Choroid plexus epithelial cell (primary cell): ENCODE measurements at regions not wholly inside any gene's neighbourhood (a gene's known extent, or its start where the extent isn't known, plus 50 kb on each side); places are given as distances from the start of the nearest gene placed in this dataset.

Source experiments
- DNase-seq: peaks from one replicate; pipeline ENCODE4 v3.0.0-alpha.2; 2010; ENCODE audit warnings: low read depth
- H3K4me3 ChIP-seq: 2 replicates; pipeline ENCODE4 v1.5.1; 2011; ENCODE audit warnings: low read depth, mild to moderate bottlenecking, control low read depth, low read length, moderate library complexity
- TF ChIP-seq, protein P1 (sequence below): conservative IDR thresholded peaks from 2 replicates; pipeline ENCODE4 v1.5.1; 2011; ENCODE audit warnings: low read depth, mild to moderate bottlenecking, control low read depth, inconsistent platforms, low read length, moderate library complexity

DNA sequence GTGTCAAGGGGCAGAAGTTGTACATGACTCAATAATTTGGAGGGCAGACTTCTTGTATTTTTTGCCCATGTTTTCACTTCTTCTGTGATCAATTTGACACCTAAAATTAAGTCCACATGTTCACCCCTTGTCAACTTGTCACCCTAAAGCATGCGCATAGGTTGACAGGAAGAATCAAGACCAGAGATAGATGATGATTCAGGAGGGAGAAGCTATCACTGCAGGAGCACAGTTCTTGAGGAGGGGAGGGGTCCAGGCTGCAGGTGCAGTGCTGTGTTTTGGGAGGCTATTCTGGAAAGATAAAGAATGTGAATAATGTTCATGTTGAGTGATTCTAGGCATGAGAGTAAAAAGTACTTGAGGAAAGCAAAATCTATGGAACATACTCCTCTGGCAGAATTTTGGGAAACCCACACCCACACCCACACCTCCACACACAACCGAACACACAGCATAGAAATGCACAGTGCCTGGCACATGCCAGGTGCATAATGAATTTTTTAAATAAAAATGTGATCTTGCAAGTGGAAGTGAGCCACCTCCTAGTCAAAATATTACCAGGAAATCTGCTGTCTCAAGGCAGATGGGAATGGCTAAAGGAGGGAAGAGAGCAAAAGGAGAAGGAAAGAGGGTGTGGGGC, 249.2 kb upstream of the MEX3C start:
- DNase-seq = no peak
- TF ChIP-seq, protein P1, sequence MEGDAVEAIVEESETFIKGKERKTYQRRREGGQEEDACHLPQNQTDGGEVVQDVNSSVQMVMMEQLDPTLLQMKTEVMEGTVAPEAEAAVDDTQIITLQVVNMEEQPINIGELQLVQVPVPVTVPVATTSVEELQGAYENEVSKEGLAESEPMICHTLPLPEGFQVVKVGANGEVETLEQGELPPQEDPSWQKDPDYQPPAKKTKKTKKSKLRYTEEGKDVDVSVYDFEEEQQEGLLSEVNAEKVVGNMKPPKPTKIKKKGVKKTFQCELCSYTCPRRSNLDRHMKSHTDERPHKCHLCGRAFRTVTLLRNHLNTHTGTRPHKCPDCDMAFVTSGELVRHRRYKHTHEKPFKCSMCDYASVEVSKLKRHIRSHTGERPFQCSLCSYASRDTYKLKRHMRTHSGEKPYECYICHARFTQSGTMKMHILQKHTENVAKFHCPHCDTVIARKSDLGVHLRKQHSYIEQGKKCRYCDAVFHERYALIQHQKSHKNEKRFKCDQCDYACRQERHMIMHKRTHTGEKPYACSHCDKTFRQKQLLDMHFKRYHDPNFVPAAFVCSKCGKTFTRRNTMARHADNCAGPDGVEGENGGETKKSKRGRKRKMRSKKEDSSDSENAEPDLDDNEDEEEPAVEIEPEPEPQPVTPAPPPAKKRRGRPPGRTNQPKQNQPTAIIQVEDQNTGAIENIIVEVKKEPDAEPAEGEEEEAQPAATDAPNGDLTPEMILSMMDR = no peak

DNA sequence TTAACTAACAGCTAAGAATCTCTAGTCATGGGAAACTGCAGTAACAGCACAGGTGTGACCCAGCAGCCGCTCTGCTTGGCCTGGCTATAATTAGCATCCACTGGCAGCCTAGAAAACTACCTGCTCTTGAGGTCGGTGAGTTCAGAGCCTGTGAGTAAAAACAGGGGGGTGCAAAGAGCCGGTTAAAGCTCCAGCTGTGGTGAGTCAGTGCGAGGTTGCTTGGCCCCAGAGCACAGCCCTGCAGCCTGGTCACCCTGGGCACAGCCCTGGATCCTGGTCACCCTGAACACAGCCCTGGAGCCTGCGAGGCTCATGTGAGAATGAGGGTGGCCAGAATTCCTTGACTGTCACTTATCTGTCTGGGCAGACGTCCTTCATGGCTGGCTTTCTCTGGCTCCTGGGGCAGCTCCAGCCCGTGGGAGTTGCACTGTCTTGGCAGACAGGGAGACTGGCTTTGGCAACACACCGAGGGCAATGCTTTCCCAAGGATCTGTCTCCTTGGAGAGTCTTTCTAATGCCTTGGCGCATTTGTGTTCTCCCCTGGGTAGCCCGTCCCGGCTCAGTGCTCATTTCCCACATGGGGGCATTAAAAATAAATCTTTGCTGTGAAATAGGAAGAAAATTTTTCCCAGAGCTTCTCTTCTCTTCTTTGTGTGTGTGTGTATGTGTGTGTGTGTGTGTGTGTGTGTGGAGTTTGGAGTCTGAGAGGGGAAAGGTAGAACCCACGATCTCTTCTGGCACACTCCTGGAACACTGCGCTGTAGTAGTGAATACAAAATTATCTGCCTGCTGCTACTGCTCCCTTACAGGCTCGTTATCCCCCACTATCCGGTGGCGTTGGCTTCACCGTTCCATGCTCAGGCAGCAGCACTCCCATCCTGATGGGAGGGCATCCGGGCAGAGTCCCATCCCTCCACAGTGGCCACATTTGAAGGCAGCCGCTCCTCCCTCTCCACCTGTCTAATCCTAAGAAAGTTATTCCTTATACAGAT, 250.2 kb upstream of the MEX3C start:
- TF ChIP-seq, protein P1 = no peak
- H3K4me3 ChIP-seq = no peak overlapping the region
- DNase-seq = no peak

More for the DNA sequence above, 249.2 kb upstream of the MEX3C start:
- H3K4me3 ChIP-seq = no peak overlapping the region

DNA sequence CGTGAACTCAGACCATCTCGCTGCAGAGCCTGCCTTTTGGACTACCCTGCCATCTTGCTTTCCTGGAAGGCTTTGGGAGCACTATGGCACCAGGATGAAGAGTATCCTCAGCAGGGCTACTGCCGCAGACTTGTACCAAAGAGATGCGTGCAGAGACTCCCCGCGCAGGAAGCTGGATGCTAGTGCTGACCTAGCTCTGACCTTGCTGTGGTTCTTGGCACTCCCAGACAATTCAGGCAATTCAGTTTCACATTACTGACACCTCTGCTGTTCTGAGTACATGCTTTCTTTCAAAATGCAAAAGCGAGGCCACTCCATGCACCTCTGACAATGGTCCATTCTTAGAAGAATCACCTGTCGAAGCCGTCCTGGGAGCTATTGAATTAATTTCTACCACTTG, 251.5 kb upstream of the MEX3C start:
- TF ChIP-seq, protein P1 = no peak
- peak; percentile 16 for DNase-seq
- H3K4me3 ChIP-seq = no peak overlapping the region

DNA sequence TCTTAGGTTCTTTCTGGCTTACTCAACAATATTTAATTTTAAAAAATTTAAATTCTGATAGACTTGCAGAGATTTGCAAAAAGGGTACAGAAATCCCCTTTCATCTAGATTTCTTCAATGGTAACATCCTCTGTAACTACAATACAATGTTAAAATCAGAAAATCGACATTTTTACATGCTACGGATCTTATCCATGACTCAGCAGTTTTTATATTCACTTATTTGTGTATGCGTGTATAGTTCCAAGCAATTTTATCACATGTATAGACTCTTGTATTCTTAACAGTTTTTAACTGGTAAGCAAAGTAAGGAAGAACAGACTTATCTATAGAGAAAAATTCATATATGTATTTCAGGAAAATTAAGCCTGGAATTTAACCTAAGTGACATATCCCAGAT, 256.1 kb upstream of the MEX3C start:
- DNase-seq = no peak
- H3K4me3 ChIP-seq = no peak overlapping the region
- TF ChIP-seq, protein P1 = no peak

DNA sequence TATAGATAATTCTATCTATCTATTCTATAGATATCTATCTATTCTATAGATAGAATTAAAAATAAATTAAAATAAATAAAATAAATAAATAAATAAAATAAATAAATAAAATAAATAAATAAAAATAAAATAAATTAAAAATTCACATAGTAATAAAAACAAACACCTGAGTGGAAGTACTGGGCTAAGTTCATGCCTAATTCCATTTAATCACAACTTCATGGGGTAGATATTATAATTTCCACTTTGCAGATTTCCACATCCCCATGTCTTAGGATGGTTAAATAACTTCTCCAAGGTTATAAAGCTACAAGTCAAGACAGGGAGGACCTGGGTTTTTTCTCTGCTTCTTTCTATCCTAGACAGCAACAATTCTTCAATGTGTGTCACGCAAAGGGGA, 261.4 kb upstream of the MEX3C start:
- TF ChIP-seq, protein P1 = no peak
- H3K4me3 ChIP-seq = no peak overlapping the region
- no peak for DNase-seq

DNA sequence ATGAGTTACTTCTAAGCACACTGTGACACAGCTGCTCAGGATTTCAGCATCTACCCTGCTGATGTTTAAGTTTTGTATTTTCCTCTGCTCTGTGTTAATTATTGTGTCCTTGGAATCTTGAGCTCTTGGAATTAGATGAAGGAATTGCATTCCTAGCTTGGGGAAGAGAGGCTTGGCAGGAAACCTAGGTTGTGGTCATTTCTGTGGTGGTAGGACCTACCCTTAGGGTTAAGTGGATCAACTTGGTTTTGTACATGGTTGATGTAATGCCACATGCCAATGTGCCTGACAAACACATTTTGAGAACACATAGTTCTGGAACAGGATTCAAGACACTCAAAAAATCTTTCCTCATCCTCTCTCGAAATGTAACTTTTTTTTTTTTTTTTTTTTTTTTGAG, 264.5 kb upstream of the MEX3C start:
- no peak overlapping the region for H3K4me3 ChIP-seq
- DNase-seq = peak; percentile 18
- TF ChIP-seq, protein P1 = no peak
